Breast epithelium (tissue), 4 donors: ENCODE measurements at regions not wholly inside any gene's neighbourhood (a gene's known extent, or its start where the extent isn't known, plus 50 kb on each side); places are given as distances from the start of the nearest gene placed in this dataset.

Experiments
- DNase-seq, 2 donors: peaks; one replicate each; pipeline ENCODE4 v3.0.0-alpha.2; 2019; ENCODE audit warnings: low spot score in 2 of 2
- H3K27ac ChIP-seq, 2 donors: fragments of 200-600 bp; sonication (generic) in 1 of 2; one replicate each; pipeline ENCODE4 v1.5.1; 2016 to 2019; ENCODE audit warnings: mild to moderate bottlenecking in 1 of 2
- H3K27me3 ChIP-seq, 2 donors: fragments of 200-600 bp; sonication (generic) in 1 of 2; one replicate each; pipeline versions ENCODE4 v1.5.1 to v1.6.0; 2017 to 2019; ENCODE audit warnings: control low read depth in 1 of 2, mild to moderate bottlenecking in 1 of 2
- H3K36me3 ChIP-seq: fragments of 200-600 bp; one replicate; pipeline ENCODE4 v1.5.1; 2019
- H3K4me1 ChIP-seq, 2 donors: fragments of 200-600 bp; sonication (generic); one replicate each; pipeline ENCODE4 v1.5.1; 2016 to 2019; ENCODE audit warnings: control low read depth in 1 of 2
- H3K4me3 ChIP-seq, 3 donors: fragments of 200-600 bp; sonication (generic); 1 replicate in 2 of 3; 2 replicates in 1 of 3; pipeline ENCODE4 v1.5.1; 2016 to 2019; ENCODE audit warnings: mild to moderate bottlenecking in 3 of 3, moderate library complexity in 2 of 3
- H3K9me3 ChIP-seq, 2 donors: fragments of 200-600 bp; sonication (generic) in 1 of 2; one replicate each; pipeline ENCODE4 v1.5.1; 2016 to 2019; ENCODE audit warnings: control low read depth in 1 of 2
- POLR2A ChIP-seq: fragments of 450-650 bp; IDR thresholded peaks from one replicate; pipeline ENCODE4 v1.6.1; 2016; ENCODE audit warnings: antibody characterized with exemption, mild to moderate bottlenecking, moderate library complexity
- POLR2AphosphoS5 ChIP-seq, 3 donors: sonication (generic); formaldehyde crosslinking; IDR thresholded peaks; one replicate each; pipeline ENCODE4 v1.6.1; 2017; ENCODE audit warnings: antibody characterized with exemption in 3 of 3
- intact Hi-C: fragments of 100-400 bp; cut with DNase I; formaldehyde crosslinking; loops from one replicate; pipeline ENCODE4 v1.15.1; 2023; ENCODE audit warnings: low total_unique reads
- TF ChIP-seq, protein P1 (sequence below), 3 donors: fragments of 450-650 bp; IDR thresholded peaks; one replicate each; pipeline ENCODE4 v1.5.1; 2016 to 2017; ENCODE audit warnings: antibody characterized with exemption in 3 of 3, mild to moderate bottlenecking in 3 of 3, moderate library complexity in 3 of 3

DNA sequence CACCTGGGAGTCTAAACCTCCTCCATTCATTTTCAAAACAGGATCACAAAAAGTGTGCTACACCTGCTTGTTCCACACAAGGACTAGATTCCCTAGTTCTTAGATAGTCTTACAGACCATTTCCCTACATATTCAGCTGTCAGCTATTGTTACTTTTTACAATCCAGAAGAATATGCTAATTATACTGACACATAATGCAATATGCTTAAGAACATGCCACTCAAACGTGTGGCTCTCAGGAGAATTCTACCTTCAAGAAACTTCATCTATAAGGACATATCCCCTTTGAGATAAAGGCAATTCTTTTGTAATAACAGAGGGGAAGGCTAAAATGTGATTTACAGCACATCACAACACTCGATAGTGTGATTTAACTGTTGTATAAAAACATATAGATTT, 456.1 kb upstream of the ARRDC3 start:
- no peak for DNase-seq
- Histone ChIP-seq H3K4me1 (no peaks in the 10 kb centered on the region), H3K27me3 (no peaks in the 10 kb centered on the region), H3K4me3 (no peak overlapping the region), H3K36me3 (peaks cover 7% of the 10 kb centered on the region), H3K9me3 (no peaks in the 10 kb centered on the region), H3K27ac (no peak overlapping the region)
- intact Hi-C loops, result no loop called here
- TF ChIP-seq, protein P1, sequence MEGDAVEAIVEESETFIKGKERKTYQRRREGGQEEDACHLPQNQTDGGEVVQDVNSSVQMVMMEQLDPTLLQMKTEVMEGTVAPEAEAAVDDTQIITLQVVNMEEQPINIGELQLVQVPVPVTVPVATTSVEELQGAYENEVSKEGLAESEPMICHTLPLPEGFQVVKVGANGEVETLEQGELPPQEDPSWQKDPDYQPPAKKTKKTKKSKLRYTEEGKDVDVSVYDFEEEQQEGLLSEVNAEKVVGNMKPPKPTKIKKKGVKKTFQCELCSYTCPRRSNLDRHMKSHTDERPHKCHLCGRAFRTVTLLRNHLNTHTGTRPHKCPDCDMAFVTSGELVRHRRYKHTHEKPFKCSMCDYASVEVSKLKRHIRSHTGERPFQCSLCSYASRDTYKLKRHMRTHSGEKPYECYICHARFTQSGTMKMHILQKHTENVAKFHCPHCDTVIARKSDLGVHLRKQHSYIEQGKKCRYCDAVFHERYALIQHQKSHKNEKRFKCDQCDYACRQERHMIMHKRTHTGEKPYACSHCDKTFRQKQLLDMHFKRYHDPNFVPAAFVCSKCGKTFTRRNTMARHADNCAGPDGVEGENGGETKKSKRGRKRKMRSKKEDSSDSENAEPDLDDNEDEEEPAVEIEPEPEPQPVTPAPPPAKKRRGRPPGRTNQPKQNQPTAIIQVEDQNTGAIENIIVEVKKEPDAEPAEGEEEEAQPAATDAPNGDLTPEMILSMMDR (IDR thresholded peaks at IDR 0.05), result no peak
- no peak for TF ChIP-seq POLR2A
- TF ChIP-seq POLR2AphosphoS5 (IDR thresholded peaks at IDR 0.05), result no peak

DNA sequence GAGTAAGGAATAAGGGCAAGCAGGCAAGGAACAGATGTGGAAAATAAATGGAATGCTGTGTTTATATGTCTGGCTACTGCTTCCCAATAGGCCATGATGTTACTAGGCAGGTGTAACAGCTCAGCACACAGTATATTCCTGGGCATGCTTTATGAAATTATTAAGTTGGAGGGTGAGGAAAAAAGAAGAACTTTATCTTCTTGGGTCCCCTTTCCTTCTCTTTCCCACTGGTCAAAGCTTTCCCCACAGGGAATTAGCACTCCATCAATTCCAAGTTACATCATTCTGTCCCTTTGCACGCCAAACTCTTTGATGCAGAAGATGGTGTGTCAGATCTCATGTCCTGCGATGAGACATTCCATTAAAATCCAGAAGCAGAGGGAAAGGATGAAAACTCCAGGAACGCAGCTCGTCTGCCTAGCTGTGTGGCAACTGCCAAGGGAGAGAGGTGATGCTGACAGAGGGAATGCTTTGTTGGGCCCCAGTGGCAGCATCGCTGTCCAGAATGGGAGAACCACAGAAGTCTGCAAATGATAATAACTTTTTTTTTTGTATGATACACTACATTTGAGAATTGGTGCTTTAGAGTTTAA, 447.3 kb upstream of the ARRDC3 start:
- DNase-seq, result no peak
- Histone ChIP-seq H3K27ac (no peak overlapping the region), H3K36me3 (no peaks in the 10 kb centered on the region), H3K9me3 (no peaks in the 10 kb centered on the region), H3K4me3 (no peak overlapping the region), H3K4me1 (no peaks in the 10 kb centered on the region), H3K27me3 (no peaks in the 10 kb centered on the region)
- intact Hi-C loops, result no loop called here
- TF ChIP-seq, protein P1 (IDR thresholded peaks at IDR 0.05), result no peak
- TF ChIP-seq POLR2A, result no peak
- no peak for TF ChIP-seq POLR2AphosphoS5 (IDR thresholded peaks at IDR 0.05)

DNA sequence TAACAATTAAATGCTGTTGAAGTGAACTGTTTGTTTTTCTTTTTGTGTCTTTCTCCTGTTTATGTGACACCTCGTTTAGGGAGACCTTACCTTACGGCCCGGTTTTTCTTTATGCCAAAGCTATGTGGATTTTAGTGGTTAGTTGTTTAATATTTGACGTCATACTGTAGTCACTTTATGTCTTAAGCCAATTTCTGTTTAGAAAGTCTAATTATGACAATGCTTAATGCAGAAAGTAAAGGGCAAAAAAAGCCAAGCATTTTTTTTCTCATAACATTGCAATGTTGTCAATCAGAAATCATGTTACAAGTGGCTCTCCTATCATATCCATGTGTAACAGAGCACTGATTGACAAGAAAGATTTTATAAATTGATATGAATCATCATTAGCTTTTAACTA, 442.5 kb upstream of the ARRDC3 start:
- TF ChIP-seq POLR2A (no peak), POLR2AphosphoS5 (IDR thresholded peaks at IDR 0.05) (no peak)
- Histone ChIP-seq H3K9me3 (no peaks in the 10 kb centered on the region), H3K36me3 (no peaks in the 10 kb centered on the region), H3K27ac (no peak overlapping the region), H3K27me3 (no peaks in the 10 kb centered on the region), H3K4me1 (no peaks in the 10 kb centered on the region), H3K4me3 (no peak overlapping the region)
- no peak for DNase-seq
- intact Hi-C loops, result no loop called here

DNA sequence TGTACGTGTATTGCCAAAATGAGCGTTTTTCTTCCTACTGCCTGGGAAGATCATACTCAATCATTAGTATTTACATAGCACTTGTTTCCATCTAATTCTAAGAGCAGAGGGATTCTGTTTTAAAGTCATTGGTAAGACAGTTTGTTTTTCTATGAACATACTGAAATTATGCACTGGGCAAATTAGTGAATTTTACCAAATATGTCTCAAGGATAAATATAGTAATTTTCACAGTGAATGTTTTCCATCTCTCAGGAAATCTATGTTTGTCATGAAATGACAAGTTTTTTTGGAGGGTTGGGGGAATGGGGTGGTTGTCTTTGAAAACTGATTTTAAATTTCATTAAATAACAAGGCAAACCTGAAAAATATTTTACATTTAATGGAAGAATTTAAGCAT, 441.3 kb upstream of the ARRDC3 start:
- no peaks in the 10 kb centered on the region for H3K9me3 ChIP-seq
- TF ChIP-seq, protein P1 (IDR thresholded peaks at IDR 0.05), result no peak
- no peak for TF ChIP-seq POLR2AphosphoS5 (IDR thresholded peaks at IDR 0.05)
- TF ChIP-seq POLR2A, result no peak
- no peaks in the 10 kb centered on the region for H3K27me3 ChIP-seq
- H3K27ac ChIP-seq, result no peak overlapping the region
- no peak for DNase-seq
- intact Hi-C loops, result no loop called here
- H3K4me3 ChIP-seq, result no peak overlapping the region
- no peaks in the 10 kb centered on the region for H3K4me1 ChIP-seq
- no peaks in the 10 kb centered on the region for H3K36me3 ChIP-seq

DNA sequence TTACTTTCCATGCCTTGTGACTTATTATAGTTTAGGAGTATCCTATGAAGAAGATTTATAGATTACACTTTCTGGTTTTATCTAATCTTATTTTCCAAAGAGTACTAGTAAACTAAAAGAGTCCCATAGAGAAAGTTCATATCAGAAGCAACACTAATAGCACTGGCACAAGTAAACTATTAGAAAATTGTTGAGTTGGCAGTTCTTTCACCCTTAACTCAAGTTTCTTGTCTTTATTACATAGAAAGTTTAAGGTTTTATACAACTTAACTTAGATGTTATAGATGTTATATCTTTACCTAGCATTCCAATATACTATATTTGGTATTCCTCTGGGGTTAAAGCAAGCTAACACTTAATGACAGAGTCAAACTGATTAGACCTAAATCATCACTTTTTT, 437.8 kb upstream of the ARRDC3 start:
- no peaks in the 10 kb centered on the region for H3K9me3 ChIP-seq
- intact Hi-C loops, result no loop called here
- no peak for DNase-seq
- H3K4me3 ChIP-seq, result no peak overlapping the region
- TF ChIP-seq POLR2A (no peak), POLR2AphosphoS5 (IDR thresholded peaks at IDR 0.05) (no peak)
- TF ChIP-seq, protein P1 (IDR thresholded peaks at IDR 0.05), result no peak
- no peaks in the 10 kb centered on the region for H3K4me1 ChIP-seq
- no peaks in the 10 kb centered on the region for H3K36me3 ChIP-seq
- no peak overlapping the region for H3K27ac ChIP-seq
- no peaks in the 10 kb centered on the region for H3K27me3 ChIP-seq

DNA sequence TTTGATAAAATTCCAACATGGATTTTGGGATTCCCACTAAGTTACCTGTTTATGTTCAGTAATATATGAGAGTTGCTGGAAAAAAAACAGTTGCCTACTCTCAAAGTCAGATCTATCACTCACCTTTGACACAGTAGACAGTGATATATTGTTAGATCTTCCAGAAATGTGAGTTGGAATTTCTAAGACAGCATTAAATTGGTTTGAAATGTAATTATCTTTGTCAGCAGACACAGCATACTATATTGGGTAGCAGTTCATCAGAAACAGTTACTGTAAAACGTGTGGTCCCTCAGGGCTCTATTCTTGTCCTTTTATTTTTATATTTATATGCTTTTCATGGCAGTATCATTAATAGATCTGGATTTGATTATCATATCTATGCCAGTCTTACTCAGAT, 433.6 kb upstream of the ARRDC3 start:
- Histone ChIP-seq H3K9me3 (no peaks in the 10 kb centered on the region), H3K4me3 (no peak overlapping the region), H3K4me1 (no peaks in the 10 kb centered on the region), H3K27ac (no peak overlapping the region), H3K27me3 (no peaks in the 10 kb centered on the region), H3K36me3 (no peaks in the 10 kb centered on the region)
- no peak for DNase-seq
- TF ChIP-seq POLR2AphosphoS5 (IDR thresholded peaks at IDR 0.05) (no peak), POLR2A (no peak)
- TF ChIP-seq, protein P1 (IDR thresholded peaks at IDR 0.05), result no peak
- intact Hi-C loops, result no loop called here
